Middle frontal gyrus (tissue), 1 donor: ENCODE measurements at regions not wholly inside any gene's neighbourhood (a gene's known extent, or its start where the extent isn't known, plus 50 kb on each side); places are given as distances from the start of the nearest gene placed in this dataset.

Source experiments
- DNase-seq: peaks from one replicate; pipeline ENCODE4 v3.0.0-alpha.2; 2015; ENCODE audit warnings: low spot score; ENCODE audit errors: extremely low spot score

GRCh38 chr14:95413289-95414215 lies 93.8 kb upstream of the CLMN start:
- DNase-seq, result no peak

- no peak for DNase-seq
Observed at GRCh38 chr14:95410838-95411237, 91.1 kb upstream of the CLMN start.

DNA sequence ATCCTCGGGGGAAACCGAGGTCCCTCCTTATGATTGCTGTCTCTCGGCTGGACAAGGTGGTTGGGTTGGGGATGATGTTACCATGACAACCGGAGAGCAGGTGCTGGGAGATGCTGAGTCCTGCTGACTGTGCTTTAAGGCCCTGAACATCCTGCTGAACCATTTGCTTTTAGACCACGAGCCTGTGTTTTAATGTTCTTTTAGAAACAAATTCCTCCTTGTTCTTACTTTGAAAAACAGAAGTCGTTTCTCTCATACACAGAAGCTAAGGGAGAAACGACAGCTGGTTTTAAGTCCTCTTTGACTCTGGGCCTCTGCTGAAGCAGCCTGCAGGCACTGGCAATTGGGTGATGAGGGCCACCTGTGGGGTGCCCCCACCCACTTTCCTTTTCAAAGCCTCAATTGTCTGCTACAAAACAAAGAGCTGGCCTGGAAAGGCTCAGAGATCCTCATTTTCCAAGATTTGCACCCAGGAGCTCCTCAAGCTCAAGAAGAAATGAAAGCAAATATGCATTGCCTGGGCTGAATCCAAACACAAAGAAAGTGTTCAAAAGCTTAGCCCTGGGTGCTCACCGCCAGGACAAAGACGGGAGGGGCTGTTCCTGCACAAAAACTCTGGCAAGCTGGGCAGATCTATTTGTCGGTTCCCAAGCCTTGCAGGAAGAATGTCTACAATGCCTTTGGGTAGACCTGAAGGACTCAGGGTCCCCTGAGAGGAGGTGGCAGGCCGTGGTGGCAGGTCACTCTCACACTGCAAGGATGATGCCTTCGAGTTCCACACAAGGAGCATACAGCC lies 90.0 kb upstream of the CLMN start:
- peak; percentile 9 for DNase-seq

- no peak for DNase-seq
Observed at GRCh38 chr14:95408731-95409476, 89.2 kb upstream of the CLMN start.

DNA sequence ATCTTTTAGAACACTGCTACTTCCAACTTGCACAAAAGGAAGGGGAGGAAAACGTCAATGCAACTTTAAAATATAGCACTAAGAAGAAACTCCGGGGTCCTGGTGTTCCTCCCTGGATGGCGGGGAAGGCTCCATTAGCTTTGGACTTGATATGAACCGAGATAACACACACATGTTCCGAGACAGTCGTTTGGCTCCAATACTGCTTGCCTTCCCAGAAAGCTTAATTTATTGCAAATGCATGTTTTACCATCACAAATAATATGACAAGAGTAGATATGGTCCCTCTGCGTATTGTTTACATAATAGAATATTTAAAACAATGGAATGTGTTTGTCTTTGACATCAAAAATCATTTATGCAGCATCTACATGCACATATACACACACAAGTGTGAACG lies 87.6 kb upstream of the CLMN start:
- no peak for DNase-seq

DNA sequence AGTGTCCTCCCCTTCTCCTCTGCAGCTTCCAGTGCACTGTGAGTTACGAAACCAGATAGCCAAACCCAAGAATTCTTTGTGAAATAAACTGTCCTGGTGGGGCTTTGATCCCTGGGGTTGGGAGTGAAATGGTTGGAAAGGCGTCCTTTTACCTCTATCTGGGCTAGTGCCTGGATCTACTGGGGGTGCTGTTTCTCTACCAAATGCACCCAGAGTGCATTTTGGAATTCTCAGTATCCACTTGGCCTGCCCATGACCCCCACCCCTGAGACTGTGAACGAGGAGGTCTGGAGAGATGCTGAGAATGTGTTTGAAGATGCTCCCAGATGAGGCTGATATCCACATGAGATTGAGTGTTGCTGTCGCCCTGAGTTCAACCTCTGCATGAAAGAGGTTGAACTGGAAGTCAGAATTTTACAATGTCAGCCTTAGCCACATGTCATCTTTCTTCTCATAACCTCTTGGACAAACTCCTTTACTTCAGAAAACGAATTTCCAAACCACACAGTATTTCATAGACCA lies 87.1 kb upstream of the CLMN start:
- no peak for DNase-seq

GRCh38 chr14:95404583-95404982 lies 84.9 kb upstream of the CLMN start:
- DNase-seq, result no peak

DNA sequence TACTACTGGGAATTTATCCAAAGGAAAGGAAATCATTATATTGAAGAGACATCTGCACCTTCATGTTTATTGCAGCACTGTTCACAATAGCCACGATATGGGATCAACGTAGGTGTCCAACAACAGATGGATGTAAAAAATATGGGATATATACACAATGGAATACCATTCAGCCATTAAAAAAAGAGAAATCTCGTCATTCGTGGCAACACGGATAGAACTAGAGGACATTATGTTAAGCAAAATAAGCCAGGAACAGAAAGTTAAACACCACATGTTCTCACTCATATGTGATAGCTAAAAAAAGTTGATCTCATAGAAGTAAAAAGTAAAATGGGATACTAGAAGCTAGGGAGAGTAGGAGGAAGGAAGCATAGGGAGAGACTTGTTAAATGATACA lies 82.9 kb upstream of the CLMN start:
- no peak for DNase-seq

- DNase-seq, result no peak
Observed at GRCh38 chr14:95402176-95402575, 82.5 kb upstream of the CLMN start.

DNA sequence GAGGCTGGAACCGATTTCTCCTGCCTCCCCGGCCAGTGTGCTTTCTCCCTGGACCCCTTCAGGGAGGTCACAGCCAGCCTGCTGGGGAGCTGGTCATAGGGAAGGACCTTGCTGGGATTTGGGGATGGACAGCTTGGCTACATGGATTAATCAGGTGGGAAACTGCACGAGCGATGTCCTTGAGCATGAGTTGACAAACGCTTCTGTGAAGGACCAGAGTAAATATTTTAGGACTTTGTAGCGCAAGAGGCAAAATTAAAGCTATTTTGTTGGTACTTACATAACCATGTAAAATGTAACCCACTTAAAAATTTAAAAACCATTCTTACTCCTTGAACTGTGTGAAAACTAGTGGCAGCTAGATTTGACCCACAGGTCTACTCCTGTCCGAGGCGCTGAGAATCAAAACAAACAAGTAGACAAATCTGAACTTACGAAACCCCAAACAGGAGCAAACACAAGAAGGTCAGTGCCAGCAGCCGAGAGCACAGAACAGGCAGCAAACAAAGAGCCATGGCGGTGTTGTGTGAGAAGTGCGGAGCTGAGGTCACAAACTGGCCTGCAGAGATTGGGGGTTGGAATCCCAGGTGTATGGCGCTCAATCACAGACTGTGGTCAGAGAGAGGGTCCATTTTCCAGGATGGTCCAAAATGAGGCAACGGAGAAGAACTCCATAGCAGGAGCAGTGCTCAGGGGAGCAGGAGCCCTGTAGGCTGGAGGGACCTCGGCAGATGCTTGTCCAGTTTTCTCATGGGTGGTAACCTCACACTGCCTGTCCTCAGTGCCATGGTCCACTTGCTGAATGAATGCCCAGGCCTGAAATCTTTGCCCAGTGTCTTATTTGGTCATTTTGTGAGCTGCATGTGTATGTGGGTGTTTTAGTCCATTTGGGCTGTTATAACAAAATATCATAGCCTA lies 79.2 kb upstream of the CLMN start:
- no peak for DNase-seq

DNA sequence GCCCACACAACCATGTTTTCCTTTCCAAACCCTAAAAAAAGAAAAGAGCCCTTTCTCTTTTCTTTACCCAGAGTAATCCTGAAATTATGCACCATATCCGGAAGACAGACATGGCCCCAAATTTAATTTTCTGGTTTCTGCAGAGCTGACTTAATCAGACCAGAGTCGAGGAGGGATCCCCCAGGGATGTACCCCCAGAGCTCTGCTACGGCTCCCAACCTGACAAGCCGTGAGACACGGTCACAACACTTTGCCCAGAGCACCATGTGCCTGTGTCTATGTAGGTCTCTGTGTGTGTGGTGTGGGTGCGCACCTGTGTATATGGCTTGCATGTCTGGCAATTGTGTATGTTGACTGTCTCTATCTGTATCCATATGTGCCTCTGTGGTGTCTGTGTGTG lies 77.6 kb upstream of the CLMN start:
- DNase-seq, result no peak

GRCh38 chr14:95396221-95396620 lies 76.5 kb upstream of the CLMN start:
- no peak for DNase-seq

- DNase-seq, result no peak
Observed at GRCh38 chr14:95395098-95395737, 75.5 kb upstream of the CLMN start.

- DNase-seq, result no peak
Observed at GRCh38 chr14:95394297-95395097, 74.8 kb upstream of the CLMN start.

DNA sequence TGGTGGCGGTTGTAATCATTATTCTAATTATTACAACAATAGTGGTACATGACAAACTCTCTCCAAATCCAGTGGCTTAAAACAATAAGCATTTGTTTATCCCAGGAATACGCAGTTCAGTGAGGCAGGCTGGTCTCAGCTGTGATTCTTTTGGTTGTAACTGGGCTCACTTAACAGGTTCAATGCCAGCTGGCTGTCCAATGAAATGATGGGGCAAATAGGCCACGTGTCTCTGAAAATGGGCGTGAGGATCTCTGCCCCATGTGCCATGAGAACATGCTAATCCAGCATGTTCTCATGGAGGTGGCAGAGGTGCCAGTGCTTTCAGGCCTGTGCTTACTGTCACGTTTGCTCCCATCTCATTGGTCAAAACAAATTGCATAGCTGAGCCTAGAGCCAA lies 73.1 kb upstream of the CLMN start:
- DNase-seq, result no peak

- no peak for DNase-seq
Observed at GRCh38 chr14:95391331-95391730, 71.6 kb upstream of the CLMN start.

DNA sequence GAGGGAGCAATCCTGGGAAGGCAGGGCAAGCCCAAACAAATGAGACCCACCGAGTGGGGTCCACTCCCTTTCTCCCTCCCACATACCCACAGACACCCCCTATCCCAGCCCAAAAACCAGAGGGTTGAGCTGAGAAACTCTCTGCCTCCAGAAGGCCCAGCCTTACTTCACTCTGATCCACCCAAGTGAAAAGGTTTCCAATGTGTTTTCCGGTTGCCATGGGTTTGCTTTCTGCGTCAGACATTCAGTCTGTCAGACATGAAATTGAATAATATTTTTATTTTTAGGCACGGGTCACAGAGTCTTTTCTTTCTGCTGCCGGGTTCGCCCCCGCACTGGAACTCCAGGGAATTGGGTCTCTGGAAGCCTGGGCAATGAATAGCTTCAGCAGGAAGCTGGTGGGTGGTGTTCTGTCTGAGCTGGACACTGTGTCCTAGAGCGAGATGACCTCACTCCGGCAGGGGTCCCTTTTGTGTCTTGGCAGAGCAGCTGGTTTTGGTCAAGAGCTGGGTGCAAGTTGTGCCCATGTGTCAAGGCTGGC lies 69.8 kb upstream of the CLMN start:
- DNase-seq, result no peak

GRCh38 chr14:95388699-95389098 lies 69.0 kb upstream of the CLMN start:
- no peak for DNase-seq
